SK-N-SH (cell line): ENCODE measurements at regions not wholly inside any gene's neighbourhood (a gene's known extent, or its start where the extent isn't known, plus 50 kb on each side); places are given as distances from the start of the nearest gene placed in this dataset.

ENCODE experiments used
- CTCF ChIA-PET: fragments of 300-600, 350-600 bp; formaldehyde crosslinking; extraction: SDS; loops from one replicate; lab custom pipeline; 2021; lab: Yijun Ruan, JAX
- POLR2A ChIA-PET: fragments of 350-600 bp; sonication (Branson Sonifier 250); formaldehyde crosslinking; extraction: SDS; loops from one replicate; lab custom pipeline; 2020; ENCODE audit warnings: antibody characterized with exemption, inconsistent platforms; lab: Yijun Ruan, JAX
- DNase-seq: peaks from one replicate; pipeline ENCODE4 v3.0.0; 2012
- H2AFZ ChIP-seq: fragments of 200-600 bp; sonication (generic); 2 replicates; pipeline ENCODE4 v1.8.1; 2016; ENCODE audit warnings: antibody characterized with exemption, mild to moderate bottlenecking, low read depth
- H3F3A ChIP-seq: fragments of 200-600 bp; sonication (generic); replicated peaks from 2 replicates; pipeline ENCODE3; 2016; ENCODE audit warnings: antibody characterized with exemption, mild to moderate bottlenecking; ENCODE audit not compliant: insufficient read depth
- H3K27ac ChIP-seq, 2 experiments: fragments of 200-500 bp in 1 of 2; fragments of 200-600 bp in 1 of 2; sonication (Bioruptor generic) in 1 of 2; sonication (generic), shearing (Covaris generic) in 1 of 2; 2 replicates each; pipeline versions ENCODE4 v1.5.1 to v1.6.1; 2014 to 2016; ENCODE audit warnings: low read depth in 2 of 2, inconsistent platforms in 1 of 2, low read length in 1 of 2, mild to moderate bottlenecking in 1 of 2, mixed read lengths in 1 of 2
- H3K27me3 ChIP-seq: fragments of 200-600 bp; sonication (generic), shearing (Covaris generic); 2 replicates; pipeline ENCODE4 v1.6.1; 2016; ENCODE audit warnings: mixed run types; ENCODE audit not compliant: insufficient read depth
- H3K36me3 ChIP-seq, 2 experiments: fragments of 200-500 bp in 1 of 2; fragments of 200-600 bp in 1 of 2; sonication (Bioruptor generic) in 1 of 2; sonication (generic) in 1 of 2; replicated peaks in 1 of 2; 2 replicates each; pipeline versions ENCODE3 to v1.5.1; 2014 to 2016; ENCODE audit warnings: low read length in 1 of 2, mild to moderate bottlenecking in 1 of 2; ENCODE audit not compliant: insufficient read depth in 2 of 2, control insufficient read depth in 1 of 2
- H3K4me1 ChIP-seq, 2 experiments: fragments of 200-500 bp in 1 of 2; fragments of 200-600 bp in 1 of 2; sonication (Bioruptor generic) in 1 of 2; sonication (generic), shearing (Covaris generic) in 1 of 2; 2 replicates each; pipeline versions ENCODE4 v1.5.1 to v1.6.1; 2014 to 2016; ENCODE audit warnings: low read depth in 1 of 2, low read length in 1 of 2, mixed run types in 1 of 2; ENCODE audit not compliant: insufficient read depth in 2 of 2, control insufficient read depth in 1 of 2
- H3K4me2 ChIP-seq: fragments of 200-600 bp; sonication (generic), shearing (Covaris generic); 2 replicates; pipeline ENCODE4 v1.6.1; 2017; ENCODE audit warnings: mixed run types
- H3K4me3 ChIP-seq, 2 experiments: fragments of 200-500 bp in 1 of 2; fragments of 200-600 bp in 1 of 2; sonication (Bioruptor generic) in 1 of 2; sonication (generic), shearing (Covaris generic) in 1 of 2; 2 replicates each; pipeline versions ENCODE4 v1.5.1 to v1.8.1; 2014 to 2016; ENCODE audit warnings: low read depth in 2 of 2, inconsistent platforms in 1 of 2, low read length in 1 of 2, mild to moderate bottlenecking in 1 of 2, mixed read lengths in 1 of 2, moderate library complexity in 1 of 2
- H3K79me2 ChIP-seq: fragments of 200-600 bp; sonication (generic); 2 replicates; pipeline ENCODE4 v1.8.1; 2017; ENCODE audit warnings: mild to moderate bottlenecking; ENCODE audit not compliant: insufficient read depth
- H3K9ac ChIP-seq: fragments of 200-600 bp; sonication (generic); 2 replicates; pipeline ENCODE4 v1.6.1; 2017; ENCODE audit warnings: mixed run types
- H3K9me2 ChIP-seq: fragments of 200-600 bp; sonication (generic); 2 replicates; pipeline ENCODE4 v1.6.1; 2017; ENCODE audit warnings: mixed run types
- H3K9me3 ChIP-seq: fragments of 200-600 bp; sonication (generic); 2 replicates; pipeline ENCODE4 v1.6.1; 2017; ENCODE audit warnings: mixed run types, mild to moderate bottlenecking, moderate library complexity
- H4K20me1 ChIP-seq: fragments of 200-600 bp; sonication (generic); 2 replicates; pipeline ENCODE4 v1.6.1; 2017; ENCODE audit warnings: mild to moderate bottlenecking, mixed run types; ENCODE audit not compliant: insufficient read depth
- CHD2 ChIP-seq: fragments of 150-350 bp; IDR thresholded peaks from 2 replicates; pipeline ENCODE4 v1.6.1; 2018; ENCODE audit warnings: low read length; ENCODE audit not compliant: partially characterized antibody
- EP300 ChIP-seq, 2 experiments: IDR thresholded peaks; 2 replicates each; pipeline versions ENCODE4 v1.4.0 to v1.6.1; 2012; ENCODE audit warnings: borderline replicate concordance in 1 of 2, low read depth in 1 of 2, low read length in 1 of 2
- EZH2phosphoT487 ChIP-seq: fragments of 200-600 bp; sonication (generic); IDR thresholded peaks from 2 replicates; pipeline ENCODE4 v1.6.1; 2017; ENCODE audit warnings: low read depth, mixed run types, mild to moderate bottlenecking, antibody characterized with exemption, moderate library complexity, borderline replicate concordance
- FOXJ3 ChIP-seq: sonication (generic); formaldehyde crosslinking; IDR thresholded peaks from 2 replicates; pipeline ENCODE4 v1.5.1; 2020; ENCODE audit warnings: mild to moderate bottlenecking, missing genetic modification reagents
- FOXM1 ChIP-seq: IDR thresholded peaks from 2 replicates; pipeline ENCODE4 v1.4.0; 2012; ENCODE audit warnings: low read depth, mild to moderate bottlenecking
- GABPA ChIP-seq: IDR thresholded peaks from 2 replicates; pipeline ENCODE4 v1.4.0; 2012; ENCODE audit warnings: low read depth, mild to moderate bottlenecking
- JUND ChIP-seq: IDR thresholded peaks from 2 replicates; pipeline ENCODE4 v1.4.0; 2012
- MEF2A ChIP-seq: IDR thresholded peaks from 2 replicates; pipeline ENCODE4 v1.4.0; 2012; ENCODE audit warnings: low read depth, borderline replicate concordance
- NFIC ChIP-seq: IDR thresholded peaks from 2 replicates; pipeline ENCODE4 v1.4.0; 2012; ENCODE audit warnings: borderline replicate concordance
- POLR2AphosphoS5 ChIP-seq: IDR thresholded peaks from 2 replicates; pipeline ENCODE4 v1.6.1; 2012; ENCODE audit warnings: low read depth, low read length
- RCOR1 ChIP-seq: fragments of 150-350 bp; IDR thresholded peaks from 2 replicates; pipeline ENCODE4 v1.6.1; 2017; ENCODE audit warnings: antibody characterized with exemption, low read length
- RXRA ChIP-seq: IDR thresholded peaks from 2 replicates; pipeline ENCODE4 v1.4.0; 2012; ENCODE audit warnings: low read depth, mild to moderate bottlenecking, borderline replicate concordance
- SMC3 ChIP-seq: IDR thresholded peaks from 2 replicates; pipeline ENCODE4 v1.6.1; 2012; ENCODE audit warnings: low read depth, low read length, improper control_type of control experiment
- TEAD4 ChIP-seq: IDR thresholded peaks from 2 replicates; pipeline ENCODE4 v1.4.0; 2012; ENCODE audit warnings: mild to moderate bottlenecking, borderline replicate concordance; ENCODE audit not compliant: insufficient read depth
- WGBS: methylation state at CpG from one replicate; pipeline ENCODE4 v1.1.6; 2017; ENCODE audit warnings: low lambda C conversion rate; 5-methylcytosine and 5-hydroxymethylcytosine counted together
- TF ChIP-seq, protein P1 (sequence below): IDR thresholded peaks from 2 replicates; pipeline ENCODE4 v1.4.0; 2012; ENCODE audit warnings: low read depth, borderline replicate concordance
- TF ChIP-seq, protein P2 (sequence below): IDR thresholded peaks from 2 replicates; pipeline ENCODE4 v1.4.0; 2012; ENCODE audit warnings: low read depth
- TF ChIP-seq, protein P3 (sequence below): fragments of 150-350 bp; IDR thresholded peaks from 2 replicates; pipeline ENCODE4 v1.6.1; 2016; ENCODE audit warnings: mild to moderate bottlenecking, low read depth, low read length
- TF ChIP-seq, protein P4 (sequence below): IDR thresholded peaks from 2 replicates; pipeline ENCODE4; 2012
- TF ChIP-seq, protein P5 (sequence below): IDR thresholded peaks from 2 replicates; pipeline ENCODE4 v1.6.1; 2012; ENCODE audit warnings: mild to moderate bottlenecking, low read depth, low read length, moderate library complexity
- TF ChIP-seq, protein P6 (sequence below): fragments of 200-600 bp; sonication (generic); IDR thresholded peaks from 2 replicates; pipeline ENCODE4 v1.6.1; 2017; ENCODE audit warnings: antibody characterized with exemption, mild to moderate bottlenecking, moderate library complexity

DNA sequence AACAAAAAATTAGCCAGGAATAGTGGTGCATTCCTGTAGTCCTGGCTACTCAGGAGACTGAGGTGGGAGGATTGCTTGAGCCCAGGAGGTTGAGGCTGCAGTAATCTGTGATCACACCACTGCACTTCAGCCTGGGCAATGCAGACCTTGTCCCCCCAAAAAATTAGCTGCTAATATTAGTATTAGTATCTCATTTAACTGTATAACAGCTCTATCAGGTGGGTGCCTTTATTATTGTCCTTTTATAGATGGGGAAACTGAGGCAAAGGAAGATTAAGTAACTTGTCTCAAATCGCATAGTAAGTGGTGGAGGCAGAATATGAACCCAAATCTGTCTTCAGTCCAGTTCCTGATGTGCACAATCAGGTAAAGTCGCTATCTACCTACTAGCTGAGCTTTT, 142.3 kb upstream of the CRY1 start:
- H3K27ac ChIP-seq = no peak overlapping the region
- no peaks in the 10 kb centered on the region for H4K20me1 ChIP-seq
- no peaks in the 10 kb centered on the region for H3F3A ChIP-seq
- no peaks in the 10 kb centered on the region for H3K36me3 ChIP-seq
- H3K79me2 ChIP-seq = no peaks in the 10 kb centered on the region
- no peaks in the 10 kb centered on the region; the same call in 1 of the 2 replicates for H3K27me3 ChIP-seq
- DNase-seq = no peak
- no peak overlapping the region for H3K4me3 ChIP-seq
- CTCF ChIA-PET = interaction anchor here (0.8 to 2.7 kb wide), 5 partner anchors 15 to 372 kb away, joined by 3 to 6 read pairs (median 4); no protein-coding TSS in a partner anchor
- H3K9ac ChIP-seq = no peak overlapping the region
- H3K9me2 ChIP-seq = no peaks in the 10 kb centered on the region
- no peaks in the 10 kb centered on the region; a peak in 1 of 4 replicates for H3K4me1 ChIP-seq
- 43% methylated on average over 2 of the region's 2 CpGs for WGBS
- H3K9me3 ChIP-seq = no peaks in the 10 kb centered on the region
- no peak overlapping the region for H2AFZ ChIP-seq
- TF ChIP-seq CHD2 (no peak), EP300 (IDR thresholded peaks at IDR 0.05; ENCODE audit: borderline replicate concordance in 1 of 2, low read depth in 1 of 2, low read length in 1 of 2) (no peak), FOXJ3 (CRISPR knock-in tag) (no peak), RCOR1 (no peak), GABPA (no peak), NFIC (no peak), POLR2AphosphoS5 (no peak), MEF2A (no peak), RXRA (no peak), TEAD4 (no peak), EZH2phosphoT487 (no peak), FOXM1 (no peak), JUND (no peak), SMC3 (no peak)
- TF ChIP-seq, protein P1, sequence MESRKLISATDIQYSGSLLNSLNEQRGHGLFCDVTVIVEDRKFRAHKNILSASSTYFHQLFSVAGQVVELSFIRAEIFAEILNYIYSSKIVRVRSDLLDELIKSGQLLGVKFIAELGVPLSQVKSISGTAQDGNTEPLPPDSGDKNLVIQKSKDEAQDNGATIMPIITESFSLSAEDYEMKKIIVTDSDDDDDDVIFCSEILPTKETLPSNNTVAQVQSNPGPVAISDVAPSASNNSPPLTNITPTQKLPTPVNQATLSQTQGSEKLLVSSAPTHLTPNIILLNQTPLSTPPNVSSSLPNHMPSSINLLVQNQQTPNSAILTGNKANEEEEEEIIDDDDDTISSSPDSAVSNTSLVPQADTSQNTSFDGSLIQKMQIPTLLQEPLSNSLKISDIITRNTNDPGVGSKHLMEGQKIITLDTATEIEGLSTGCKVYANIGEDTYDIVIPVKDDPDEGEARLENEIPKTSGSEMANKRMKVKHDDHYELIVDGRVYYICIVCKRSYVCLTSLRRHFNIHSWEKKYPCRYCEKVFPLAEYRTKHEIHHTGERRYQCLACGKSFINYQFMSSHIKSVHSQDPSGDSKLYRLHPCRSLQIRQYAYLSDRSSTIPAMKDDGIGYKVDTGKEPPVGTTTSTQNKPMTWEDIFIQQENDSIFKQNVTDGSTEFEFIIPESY = no peak
- TF ChIP-seq, protein P2, sequence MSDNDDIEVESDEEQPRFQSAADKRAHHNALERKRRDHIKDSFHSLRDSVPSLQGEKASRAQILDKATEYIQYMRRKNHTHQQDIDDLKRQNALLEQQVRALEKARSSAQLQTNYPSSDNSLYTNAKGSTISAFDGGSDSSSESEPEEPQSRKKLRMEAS = no peak
- TF ChIP-seq, protein P3, sequence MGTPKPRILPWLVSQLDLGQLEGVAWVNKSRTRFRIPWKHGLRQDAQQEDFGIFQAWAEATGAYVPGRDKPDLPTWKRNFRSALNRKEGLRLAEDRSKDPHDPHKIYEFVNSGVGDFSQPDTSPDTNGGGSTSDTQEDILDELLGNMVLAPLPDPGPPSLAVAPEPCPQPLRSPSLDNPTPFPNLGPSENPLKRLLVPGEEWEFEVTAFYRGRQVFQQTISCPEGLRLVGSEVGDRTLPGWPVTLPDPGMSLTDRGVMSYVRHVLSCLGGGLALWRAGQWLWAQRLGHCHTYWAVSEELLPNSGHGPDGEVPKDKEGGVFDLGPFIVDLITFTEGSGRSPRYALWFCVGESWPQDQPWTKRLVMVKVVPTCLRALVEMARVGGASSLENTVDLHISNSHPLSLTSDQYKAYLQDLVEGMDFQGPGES = no peak
- TF ChIP-seq, protein P4, sequence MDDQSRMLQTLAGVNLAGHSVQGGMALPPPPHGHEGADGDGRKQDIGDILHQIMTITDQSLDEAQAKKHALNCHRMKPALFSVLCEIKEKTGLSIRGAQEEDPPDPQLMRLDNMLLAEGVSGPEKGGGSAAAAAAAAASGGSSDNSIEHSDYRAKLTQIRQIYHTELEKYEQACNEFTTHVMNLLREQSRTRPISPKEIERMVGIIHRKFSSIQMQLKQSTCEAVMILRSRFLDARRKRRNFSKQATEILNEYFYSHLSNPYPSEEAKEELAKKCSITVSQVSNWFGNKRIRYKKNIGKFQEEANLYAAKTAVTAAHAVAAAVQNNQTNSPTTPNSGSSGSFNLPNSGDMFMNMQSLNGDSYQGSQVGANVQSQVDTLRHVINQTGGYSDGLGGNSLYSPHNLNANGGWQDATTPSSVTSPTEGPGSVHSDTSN = no peak
- TF ChIP-seq, protein P5, sequence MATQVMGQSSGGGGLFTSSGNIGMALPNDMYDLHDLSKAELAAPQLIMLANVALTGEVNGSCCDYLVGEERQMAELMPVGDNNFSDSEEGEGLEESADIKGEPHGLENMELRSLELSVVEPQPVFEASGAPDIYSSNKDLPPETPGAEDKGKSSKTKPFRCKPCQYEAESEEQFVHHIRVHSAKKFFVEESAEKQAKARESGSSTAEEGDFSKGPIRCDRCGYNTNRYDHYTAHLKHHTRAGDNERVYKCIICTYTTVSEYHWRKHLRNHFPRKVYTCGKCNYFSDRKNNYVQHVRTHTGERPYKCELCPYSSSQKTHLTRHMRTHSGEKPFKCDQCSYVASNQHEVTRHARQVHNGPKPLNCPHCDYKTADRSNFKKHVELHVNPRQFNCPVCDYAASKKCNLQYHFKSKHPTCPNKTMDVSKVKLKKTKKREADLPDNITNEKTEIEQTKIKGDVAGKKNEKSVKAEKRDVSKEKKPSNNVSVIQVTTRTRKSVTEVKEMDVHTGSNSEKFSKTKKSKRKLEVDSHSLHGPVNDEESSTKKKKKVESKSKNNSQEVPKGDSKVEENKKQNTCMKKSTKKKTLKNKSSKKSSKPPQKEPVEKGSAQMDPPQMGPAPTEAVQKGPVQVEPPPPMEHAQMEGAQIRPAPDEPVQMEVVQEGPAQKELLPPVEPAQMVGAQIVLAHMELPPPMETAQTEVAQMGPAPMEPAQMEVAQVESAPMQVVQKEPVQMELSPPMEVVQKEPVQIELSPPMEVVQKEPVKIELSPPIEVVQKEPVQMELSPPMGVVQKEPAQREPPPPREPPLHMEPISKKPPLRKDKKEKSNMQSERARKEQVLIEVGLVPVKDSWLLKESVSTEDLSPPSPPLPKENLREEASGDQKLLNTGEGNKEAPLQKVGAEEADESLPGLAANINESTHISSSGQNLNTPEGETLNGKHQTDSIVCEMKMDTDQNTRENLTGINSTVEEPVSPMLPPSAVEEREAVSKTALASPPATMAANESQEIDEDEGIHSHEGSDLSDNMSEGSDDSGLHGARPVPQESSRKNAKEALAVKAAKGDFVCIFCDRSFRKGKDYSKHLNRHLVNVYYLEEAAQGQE = no peak
- TF ChIP-seq, protein P6, sequence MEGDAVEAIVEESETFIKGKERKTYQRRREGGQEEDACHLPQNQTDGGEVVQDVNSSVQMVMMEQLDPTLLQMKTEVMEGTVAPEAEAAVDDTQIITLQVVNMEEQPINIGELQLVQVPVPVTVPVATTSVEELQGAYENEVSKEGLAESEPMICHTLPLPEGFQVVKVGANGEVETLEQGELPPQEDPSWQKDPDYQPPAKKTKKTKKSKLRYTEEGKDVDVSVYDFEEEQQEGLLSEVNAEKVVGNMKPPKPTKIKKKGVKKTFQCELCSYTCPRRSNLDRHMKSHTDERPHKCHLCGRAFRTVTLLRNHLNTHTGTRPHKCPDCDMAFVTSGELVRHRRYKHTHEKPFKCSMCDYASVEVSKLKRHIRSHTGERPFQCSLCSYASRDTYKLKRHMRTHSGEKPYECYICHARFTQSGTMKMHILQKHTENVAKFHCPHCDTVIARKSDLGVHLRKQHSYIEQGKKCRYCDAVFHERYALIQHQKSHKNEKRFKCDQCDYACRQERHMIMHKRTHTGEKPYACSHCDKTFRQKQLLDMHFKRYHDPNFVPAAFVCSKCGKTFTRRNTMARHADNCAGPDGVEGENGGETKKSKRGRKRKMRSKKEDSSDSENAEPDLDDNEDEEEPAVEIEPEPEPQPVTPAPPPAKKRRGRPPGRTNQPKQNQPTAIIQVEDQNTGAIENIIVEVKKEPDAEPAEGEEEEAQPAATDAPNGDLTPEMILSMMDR = no peak
- no peak overlapping the region for H3K4me2 ChIP-seq
- POLR2A ChIA-PET = no interaction called here
